ENCODE measurements at regions not wholly inside any gene's neighbourhood (a gene's known extent, or its start where the extent isn't known, plus 50 kb on each side); places are given as distances from the start of the nearest gene placed in this dataset.
"Not testable (repeated sequence)": the region's sequence is repeated elsewhere in the genome, so short reads cannot be mapped to it uniquely, and the experiment has no call there.

- not testable (repeated sequence) for TF ChIP-seq ZNF274 (IDR thresholded peaks at IDR 0.05; ENCODE audit: low read depth, low read length); SUZ12 (IDR thresholded peaks at IDR 0.05; ENCODE audit: extremely low read depth, insufficient read depth, insufficient read length)
Measured at GRCh38 chr2:89129440-89129839, 438.0 kb downstream of the RPIA start.

Data from NT2/D1 (cell line).